Bone marrow (tissue), 2 donors: ENCODE measurements at regions not wholly inside any gene's neighbourhood (a gene's known extent, or its start where the extent isn't known, plus 50 kb on each side); places are given as distances from the start of the nearest gene placed in this dataset.

Experiments used
- DNase-seq, 2 donors: peaks; one replicate each; lab custom pipeline; 2025; lab: John Stamatoyannopoulos, UW

- DNase-seq: no peak
Observed at GRCh38 chr11:122230385-122230755, 114.4 kb upstream of the BLID start.

GRCh38 chr11:122229481-122230384 lies 113.7 kb upstream of the BLID start:
- DNase-seq: no peak

GRCh38 chr11:122229078-122229477 lies 113.1 kb upstream of the BLID start:
- DNase-seq: no peak

- DNase-seq: no peak
Observed at GRCh38 chr11:122226810-122227379, 110.9 kb upstream of the BLID start.

GRCh38 chr11:122224867-122225266 lies 108.9 kb upstream of the BLID start:
- no peak for DNase-seq

GRCh38 chr11:122220321-122220720 lies 104.3 kb upstream of the BLID start:
- DNase-seq: no peak

- DNase-seq: no peak
Observed at GRCh38 chr11:122219791-122220190, 103.8 kb upstream of the BLID start.

- peak in 1 of 2 donors; percentile 13 for DNase-seq
Observed at GRCh38 chr11:122215244-122215992, 99.4 kb upstream of the BLID start.

- no peak for DNase-seq
Observed at GRCh38 chr11:122214567-122214966, 98.6 kb upstream of the BLID start.

- no peak for DNase-seq
Observed at GRCh38 chr11:122214080-122214479, 98.1 kb upstream of the BLID start.

- no peak for DNase-seq
Observed at GRCh38 chr11:122213171-122213570, 97.2 kb upstream of the BLID start.

- DNase-seq: no peak
Observed at GRCh38 chr11:122210367-122210997, 94.5 kb upstream of the BLID start.

GRCh38 chr11:122209619-122210366 lies 93.8 kb upstream of the BLID start:
- DNase-seq: no peak

GRCh38 chr11:122207921-122208764 lies 92.1 kb upstream of the BLID start:
- DNase-seq: no peak

- no peak for DNase-seq
Observed at GRCh38 chr11:122207505-122207904, 91.5 kb upstream of the BLID start.

- DNase-seq: no peak
Observed at GRCh38 chr11:122205036-122205435, 89.0 kb upstream of the BLID start.

- no peak for DNase-seq
Observed at GRCh38 chr11:122204206-122204605, 88.2 kb upstream of the BLID start.

- peak in 1 of 2 donors; percentile 2 for DNase-seq
Observed at GRCh38 chr11:122202951-122203456, 87.0 kb upstream of the BLID start.

GRCh38 chr11:122202161-122202950 lies 86.3 kb upstream of the BLID start:
- DNase-seq: no peak

GRCh38 chr11:122201106-122201505 lies 85.1 kb upstream of the BLID start:
- DNase-seq: no peak
